ENCODE measurements at regions not wholly inside any gene's neighbourhood (a gene's known extent, or its start where the extent isn't known, plus 50 kb on each side); places are given as distances from the start of the nearest gene placed in this dataset.
"Not testable (repeated sequence)": the region's sequence is repeated elsewhere in the genome, so short reads cannot be mapped to it uniquely, and the experiment has no call there.

DNA sequence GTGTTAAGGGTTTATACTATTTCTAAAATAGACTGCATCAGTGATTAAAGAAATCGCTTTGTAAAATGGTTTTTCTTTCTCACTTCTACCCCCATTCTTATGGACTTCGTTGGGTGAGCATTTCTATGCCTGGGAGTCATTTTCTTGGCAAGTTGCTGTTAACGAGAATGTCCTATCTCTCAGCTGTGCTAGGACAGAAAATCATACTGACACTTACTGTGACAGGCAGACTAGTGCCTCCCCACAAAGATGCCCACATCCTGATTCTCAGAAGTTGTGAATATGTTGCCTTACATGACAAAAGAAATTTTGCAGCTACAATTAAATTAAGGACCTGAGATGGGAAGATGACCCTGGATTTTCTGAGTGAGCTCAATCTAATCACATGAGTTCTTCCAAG is 65.1 kb upstream of the NMUR2 start:
- Mint-ChIP-seq H3K4me1 (no peaks in the 10 kb centered on the region), H3K36me3 (ENCODE audit: low read depth) (no peaks in the 10 kb centered on the region), H3K4me3 (no peak overlapping the region), H3K27me3 (ENCODE audit: low read depth, poor library complexity) (peaks cover 14% of the 10 kb centered on the region), H3K27ac (no peak overlapping the region), H3K9me3 (no peaks in the 10 kb centered on the region)
- TF ChIP-seq, protein P1, sequence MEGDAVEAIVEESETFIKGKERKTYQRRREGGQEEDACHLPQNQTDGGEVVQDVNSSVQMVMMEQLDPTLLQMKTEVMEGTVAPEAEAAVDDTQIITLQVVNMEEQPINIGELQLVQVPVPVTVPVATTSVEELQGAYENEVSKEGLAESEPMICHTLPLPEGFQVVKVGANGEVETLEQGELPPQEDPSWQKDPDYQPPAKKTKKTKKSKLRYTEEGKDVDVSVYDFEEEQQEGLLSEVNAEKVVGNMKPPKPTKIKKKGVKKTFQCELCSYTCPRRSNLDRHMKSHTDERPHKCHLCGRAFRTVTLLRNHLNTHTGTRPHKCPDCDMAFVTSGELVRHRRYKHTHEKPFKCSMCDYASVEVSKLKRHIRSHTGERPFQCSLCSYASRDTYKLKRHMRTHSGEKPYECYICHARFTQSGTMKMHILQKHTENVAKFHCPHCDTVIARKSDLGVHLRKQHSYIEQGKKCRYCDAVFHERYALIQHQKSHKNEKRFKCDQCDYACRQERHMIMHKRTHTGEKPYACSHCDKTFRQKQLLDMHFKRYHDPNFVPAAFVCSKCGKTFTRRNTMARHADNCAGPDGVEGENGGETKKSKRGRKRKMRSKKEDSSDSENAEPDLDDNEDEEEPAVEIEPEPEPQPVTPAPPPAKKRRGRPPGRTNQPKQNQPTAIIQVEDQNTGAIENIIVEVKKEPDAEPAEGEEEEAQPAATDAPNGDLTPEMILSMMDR (IDR thresholded peaks at IDR 0.05) = no peak
- DNase-seq = no peak

GRCh38 chr5:152472083-152472482 is 67.0 kb upstream of the NMUR2 start:
- Mint-ChIP-seq H3K27me3 (ENCODE audit: low read depth, poor library complexity) (peaks cover 16% of the 10 kb centered on the region), H3K4me1 (no peaks in the 10 kb centered on the region), H3K4me3 (no peak overlapping the region), H3K27ac (no peak overlapping the region), H3K36me3 (ENCODE audit: low read depth) (no peaks in the 10 kb centered on the region), H3K9me3 (no peaks in the 10 kb centered on the region)
- TF ChIP-seq, protein P1 (IDR thresholded peaks at IDR 0.05) = no peak
- no peak for DNase-seq

DNA sequence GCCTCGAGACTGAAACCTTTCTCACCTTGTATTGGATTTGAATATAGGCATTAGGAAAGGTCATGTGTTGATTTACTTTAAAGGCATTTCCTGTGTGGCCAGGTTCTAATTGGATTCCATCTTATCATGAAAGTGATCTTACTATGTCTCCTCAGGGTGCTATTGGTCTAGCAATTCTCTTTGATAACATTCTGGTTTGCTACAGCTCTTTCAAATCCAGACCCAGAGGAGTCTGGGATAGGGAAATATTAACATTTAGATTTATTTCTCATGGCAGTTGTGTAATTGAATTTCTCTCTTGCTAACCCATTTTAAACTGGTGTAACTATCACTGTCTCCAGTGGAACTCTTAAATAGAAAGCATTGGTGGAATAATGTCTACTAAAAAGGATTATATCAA is 69.9 kb upstream of the NMUR2 start:
- Mint-ChIP-seq H3K4me1 (no peaks in the 10 kb centered on the region), H3K9me3 (peaks cover 3% of the 10 kb centered on the region), H3K4me3 (no peak overlapping the region), H3K27ac (no peak overlapping the region), H3K36me3 (ENCODE audit: low read depth) (no peaks in the 10 kb centered on the region), H3K27me3 (ENCODE audit: low read depth, poor library complexity) (peaks cover 13% of the 10 kb centered on the region)
- TF ChIP-seq, protein P1 (IDR thresholded peaks at IDR 0.05) = no peak
- no peak for DNase-seq

GRCh38 chr5:152477536-152477935 is 72.5 kb upstream of the NMUR2 start:
- H3K27ac Mint-ChIP-seq = no peak overlapping the region
- no peak for DNase-seq
- H3K4me1 Mint-ChIP-seq = no peaks in the 10 kb centered on the region
- H3K4me3 Mint-ChIP-seq = no peak overlapping the region
- no peaks in the 10 kb centered on the region for H3K36me3 Mint-ChIP-seq (ENCODE audit: low read depth)
- H3K27me3 Mint-ChIP-seq (ENCODE audit: low read depth, poor library complexity) = peaks cover 10% of the 10 kb centered on the region
- H3K9me3 Mint-ChIP-seq = peaks cover 19% of the 10 kb centered on the region
- TF ChIP-seq, protein P1 (IDR thresholded peaks at IDR 0.05) = no peak

- not testable (repeated sequence) for H3K4me1 Mint-ChIP-seq
These were observed 74.8 kb upstream of the NMUR2 start for GRCh38 chr5:152479866-152480265.

DNA sequence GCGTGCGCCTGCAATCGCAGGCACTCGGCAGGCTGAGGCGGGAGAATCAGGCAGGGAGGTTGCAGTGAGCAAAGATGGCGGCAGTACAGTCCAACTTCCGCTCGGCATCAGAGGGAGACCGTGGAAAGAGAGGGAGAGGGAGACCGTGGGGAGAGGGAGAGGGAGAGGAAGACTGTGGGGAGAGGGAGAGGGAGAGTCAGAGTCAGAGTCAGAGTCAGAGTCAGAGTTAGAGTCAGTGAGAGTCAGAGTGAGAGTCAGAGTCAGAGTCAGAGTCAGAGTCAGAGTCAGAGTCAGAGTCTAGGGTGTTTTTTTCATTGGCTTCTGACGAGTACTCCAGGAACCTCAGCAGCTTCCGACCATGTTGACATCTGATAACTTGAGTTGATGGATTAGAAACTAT is 75.6 kb upstream of the NMUR2 start:
- DNase-seq; H3K27ac Mint-ChIP-seq; H3K27me3 Mint-ChIP-seq (ENCODE audit: low read depth, poor library complexity); H3K4me1 Mint-ChIP-seq; H3K36me3 Mint-ChIP-seq (ENCODE audit: low read depth); H3K4me3 Mint-ChIP-seq: not testable (repeated sequence)
- peaks cover 19% of the 10 kb centered on the region for H3K9me3 Mint-ChIP-seq

More at GRCh38 chr5:152479866-152480265, 74.8 kb upstream of the NMUR2 start:
- H3K4me3 Mint-ChIP-seq; H3K36me3 Mint-ChIP-seq (ENCODE audit: low read depth); DNase-seq; H3K27ac Mint-ChIP-seq; H3K27me3 Mint-ChIP-seq (ENCODE audit: low read depth, poor library complexity): not testable (repeated sequence)
- H3K9me3 Mint-ChIP-seq = peaks cover 19% of the 10 kb centered on the region

- no peak overlapping the region for H3K4me3 Mint-ChIP-seq
- no peaks in the 10 kb centered on the region for H3K4me1 Mint-ChIP-seq
- H3K27me3 Mint-ChIP-seq (ENCODE audit: low read depth, poor library complexity) = peaks cover 4% of the 10 kb centered on the region
- no peaks in the 10 kb centered on the region for H3K9me3 Mint-ChIP-seq
- H3K36me3 Mint-ChIP-seq (ENCODE audit: low read depth) = no peaks in the 10 kb centered on the region
- H3K27ac Mint-ChIP-seq = no peak overlapping the region
- TF ChIP-seq, protein P1 (IDR thresholded peaks at IDR 0.05) = no peak
- DNase-seq = no peak
These were observed 82.1 kb upstream of the NMUR2 start for GRCh38 chr5:152487130-152487529.

Data from nephron progenitor cell (in vitro differentiated cells).